GM19324 (cell line): ENCODE measurements at regions not wholly inside any gene's neighbourhood (a gene's known extent, or its start where the extent isn't known, plus 50 kb on each side); places are given as distances from the start of the nearest gene placed in this dataset.

Experiments used
- ATAC-seq: cut with Tn5 transposase; IDR thresholded peaks from one replicate; pipeline ENCODE4 v1.9.1; 2021; ENCODE audit warnings: mild to moderate bottlenecking, moderate library complexity; ENCODE audit not compliant: unreplicated experiment, low FRiP score

- no peak for ATAC-seq
Observed at GRCh38 chr6:19972221-19972620, 135.1 kb downstream of the ID4 start.

GRCh38 chr6:19976411-19977129, 139.4 kb downstream of the ID4 start:
- ATAC-seq, result no peak

- ATAC-seq, result no peak
Observed at GRCh38 chr6:19979059-19979458, 141.9 kb downstream of the ID4 start.

GRCh38 chr6:19979986-19980385, 142.8 kb downstream of the ID4 start:
- no peak for ATAC-seq

- ATAC-seq, result no peak
Observed at GRCh38 chr6:19983374-19983773, 146.2 kb downstream of the ID4 start.

GRCh38 chr6:19986691-19987438, 149.7 kb downstream of the ID4 start:
- no peak for ATAC-seq

GRCh38 chr6:19988555-19988954, 151.4 kb downstream of the ID4 start:
- ATAC-seq, result no peak

- no peak for ATAC-seq
Observed at GRCh38 chr6:19991176-19991575, 154.0 kb downstream of the ID4 start.

GRCh38 chr6:19994909-19995308, 157.7 kb downstream of the ID4 start:
- ATAC-seq, result no peak

- ATAC-seq, result no peak
Observed at GRCh38 chr6:19995575-19996257, 158.5 kb downstream of the ID4 start.

- no peak for ATAC-seq
Observed at GRCh38 chr6:19997104-19997503, 159.9 kb downstream of the ID4 start.

GRCh38 chr6:19998541-19998940, 161.4 kb downstream of the ID4 start:
- ATAC-seq, result no peak

- no peak for ATAC-seq
Observed at GRCh38 chr6:19999319-20000191, 162.4 kb downstream of the ID4 start.

- ATAC-seq, result no peak
Observed at GRCh38 chr6:20001286-20001685, 164.1 kb downstream of the ID4 start.

GRCh38 chr6:20006037-20006436, 168.9 kb downstream of the ID4 start:
- ATAC-seq, result no peak

- ATAC-seq, result no peak
Observed at GRCh38 chr6:20008131-20008530, 171.0 kb downstream of the ID4 start.

- ATAC-seq, result no peak
Observed at GRCh38 chr6:20013066-20013861, 176.1 kb downstream of the ID4 start.

- ATAC-seq, result no peak
Observed at GRCh38 chr6:20014508-20014907, 177.3 kb downstream of the ID4 start.

GRCh38 chr6:20020526-20020925, 183.4 kb downstream of the ID4 start:
- ATAC-seq, result no peak

- no peak for ATAC-seq
Observed at GRCh38 chr6:20021795-20022194, 184.6 kb downstream of the ID4 start.
